ENCODE measurements at regions not wholly inside any gene's neighbourhood (a gene's known extent, or its start where the extent isn't known, plus 50 kb on each side); places are given as distances from the start of the nearest gene placed in this dataset.

DNA sequence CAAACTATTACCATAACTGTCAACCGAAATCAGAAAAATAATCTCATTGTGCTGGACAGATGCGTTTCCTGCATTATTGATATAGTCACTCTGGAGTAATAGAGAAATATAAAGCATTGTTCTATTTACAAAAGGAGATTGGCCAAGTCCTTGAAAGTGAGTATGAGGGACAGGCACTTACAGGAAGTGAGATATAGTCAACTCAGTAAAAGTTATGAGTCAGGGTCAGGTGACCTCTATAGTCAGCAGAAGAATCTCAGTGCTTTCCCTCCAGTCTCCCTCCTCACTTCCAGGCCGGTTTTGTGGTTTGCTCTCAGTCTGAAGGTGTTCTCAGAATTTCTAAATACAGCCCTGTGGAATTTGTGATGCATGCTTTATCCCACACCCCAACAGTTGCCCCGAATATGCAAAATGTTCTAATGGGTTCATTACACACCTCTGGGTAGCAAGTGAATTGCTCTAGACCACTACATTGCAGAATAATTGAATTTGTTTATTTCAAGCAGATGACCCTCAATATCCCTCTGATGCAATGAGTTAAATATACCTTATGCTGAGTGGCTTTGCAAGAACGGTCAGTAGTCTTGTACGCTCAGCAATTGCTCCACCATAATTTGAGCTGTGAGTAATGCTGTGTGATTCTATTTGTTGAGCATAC lies 787.7 kb downstream of the MCTP2 start:
- no peak for TF ChIP-seq EZH2 (IDR thresholded peaks at IDR 0.05; ENCODE audit: borderline replicate concordance, low read length)
- TF ChIP-seq, protein P1, sequence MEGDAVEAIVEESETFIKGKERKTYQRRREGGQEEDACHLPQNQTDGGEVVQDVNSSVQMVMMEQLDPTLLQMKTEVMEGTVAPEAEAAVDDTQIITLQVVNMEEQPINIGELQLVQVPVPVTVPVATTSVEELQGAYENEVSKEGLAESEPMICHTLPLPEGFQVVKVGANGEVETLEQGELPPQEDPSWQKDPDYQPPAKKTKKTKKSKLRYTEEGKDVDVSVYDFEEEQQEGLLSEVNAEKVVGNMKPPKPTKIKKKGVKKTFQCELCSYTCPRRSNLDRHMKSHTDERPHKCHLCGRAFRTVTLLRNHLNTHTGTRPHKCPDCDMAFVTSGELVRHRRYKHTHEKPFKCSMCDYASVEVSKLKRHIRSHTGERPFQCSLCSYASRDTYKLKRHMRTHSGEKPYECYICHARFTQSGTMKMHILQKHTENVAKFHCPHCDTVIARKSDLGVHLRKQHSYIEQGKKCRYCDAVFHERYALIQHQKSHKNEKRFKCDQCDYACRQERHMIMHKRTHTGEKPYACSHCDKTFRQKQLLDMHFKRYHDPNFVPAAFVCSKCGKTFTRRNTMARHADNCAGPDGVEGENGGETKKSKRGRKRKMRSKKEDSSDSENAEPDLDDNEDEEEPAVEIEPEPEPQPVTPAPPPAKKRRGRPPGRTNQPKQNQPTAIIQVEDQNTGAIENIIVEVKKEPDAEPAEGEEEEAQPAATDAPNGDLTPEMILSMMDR (conservative IDR thresholded peaks at IDR 0.05 in 1 of 2, IDR thresholded peaks at IDR 0.05 in 1 of 2; ENCODE audit: extremely low read depth in 1 of 2, insufficient read depth in 1 of 2, low read depth in 1 of 2, low read length in 2 of 2), result no peak
